ENCODE measurements at regions not wholly inside any gene's neighbourhood (a gene's known extent, or its start where the extent isn't known, plus 50 kb on each side); places are given as distances from the start of the nearest gene placed in this dataset.

DNA sequence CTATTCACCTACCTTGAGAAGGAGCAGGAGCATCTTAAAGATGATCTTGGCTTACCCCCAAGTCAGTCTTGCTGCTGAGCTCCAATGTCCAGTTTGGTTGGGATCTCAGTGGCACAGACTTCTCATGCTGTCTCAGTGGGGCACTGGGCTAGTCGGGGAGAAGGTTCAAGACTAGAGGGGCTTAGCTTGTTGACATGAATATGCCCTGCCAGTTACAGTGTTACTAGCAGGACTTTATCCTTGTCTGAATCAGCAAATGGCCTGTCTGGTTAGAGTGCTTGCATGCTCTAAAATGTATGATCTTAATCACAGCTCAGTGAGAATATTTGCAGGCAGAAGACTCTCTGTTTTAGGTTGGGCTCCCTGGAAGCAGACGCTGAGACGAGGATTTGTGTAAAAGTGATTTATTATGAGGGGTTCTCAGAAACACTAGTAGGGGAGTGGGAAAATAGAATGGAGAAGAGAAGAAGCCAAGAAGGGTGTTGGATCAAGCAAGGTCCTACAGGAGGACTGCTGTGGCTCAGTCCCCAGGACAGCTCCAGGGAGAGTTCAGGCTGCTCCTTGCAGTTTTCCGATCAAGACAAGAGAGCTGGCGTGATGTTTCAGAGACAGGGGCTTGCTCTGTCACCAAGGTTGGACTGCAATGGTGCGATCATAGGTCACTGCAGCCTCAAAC, 150.4 kb upstream of the HS3ST2 start:
- TF ChIP-seq, protein P1, sequence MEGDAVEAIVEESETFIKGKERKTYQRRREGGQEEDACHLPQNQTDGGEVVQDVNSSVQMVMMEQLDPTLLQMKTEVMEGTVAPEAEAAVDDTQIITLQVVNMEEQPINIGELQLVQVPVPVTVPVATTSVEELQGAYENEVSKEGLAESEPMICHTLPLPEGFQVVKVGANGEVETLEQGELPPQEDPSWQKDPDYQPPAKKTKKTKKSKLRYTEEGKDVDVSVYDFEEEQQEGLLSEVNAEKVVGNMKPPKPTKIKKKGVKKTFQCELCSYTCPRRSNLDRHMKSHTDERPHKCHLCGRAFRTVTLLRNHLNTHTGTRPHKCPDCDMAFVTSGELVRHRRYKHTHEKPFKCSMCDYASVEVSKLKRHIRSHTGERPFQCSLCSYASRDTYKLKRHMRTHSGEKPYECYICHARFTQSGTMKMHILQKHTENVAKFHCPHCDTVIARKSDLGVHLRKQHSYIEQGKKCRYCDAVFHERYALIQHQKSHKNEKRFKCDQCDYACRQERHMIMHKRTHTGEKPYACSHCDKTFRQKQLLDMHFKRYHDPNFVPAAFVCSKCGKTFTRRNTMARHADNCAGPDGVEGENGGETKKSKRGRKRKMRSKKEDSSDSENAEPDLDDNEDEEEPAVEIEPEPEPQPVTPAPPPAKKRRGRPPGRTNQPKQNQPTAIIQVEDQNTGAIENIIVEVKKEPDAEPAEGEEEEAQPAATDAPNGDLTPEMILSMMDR (conservative IDR thresholded peaks at IDR 0.05 in 1 of 2, IDR thresholded peaks at IDR 0.05 in 1 of 2; ENCODE audit: low read depth in 1 of 2, low read length in 2 of 2), result no peak
- no peak for TF ChIP-seq EZH2 (IDR thresholded peaks at IDR 0.05; ENCODE audit: low read length, missing control alignments)
